GM18861 (cell line): ENCODE measurements at regions not wholly inside any gene's neighbourhood (a gene's known extent, or its start where the extent isn't known, plus 50 kb on each side); places are given as distances from the start of the nearest gene placed in this dataset.
"Not testable (repeated sequence)": the region's sequence is repeated elsewhere in the genome, so short reads cannot be mapped to it uniquely, and the experiment has no call there.

Experiments used
- ATAC-seq: cut with Tn5 transposase; IDR thresholded peaks from one replicate; pipeline ENCODE4 v1.9.1; 2021; ENCODE audit not compliant: unreplicated experiment

GRCh38 chr14:55803873-55804553 lies 224.0 kb downstream of the KTN1 start:
- no peak for ATAC-seq

GRCh38 chr14:55805250-55805649 lies 225.2 kb downstream of the KTN1 start:
- no peak for ATAC-seq

- peak; percentile 57 for ATAC-seq
Measured at GRCh38 chr14:55807053-55807880, 227.3 kb downstream of the KTN1 start.

- no peak for ATAC-seq
Measured at GRCh38 chr14:55807881-55808379, 227.9 kb downstream of the KTN1 start.

GRCh38 chr14:55813630-55814029 lies 233.6 kb downstream of the KTN1 start:
- no peak for ATAC-seq

- ATAC-seq = no peak
Measured at GRCh38 chr14:55814064-55814463, 234.1 kb downstream of the KTN1 start.

GRCh38 chr14:55814873-55815272 lies 234.9 kb downstream of the KTN1 start:
- no peak for ATAC-seq

- ATAC-seq = no peak
Measured at GRCh38 chr14:55816225-55816624, 236.2 kb downstream of the KTN1 start.

- ATAC-seq = peak; percentile 86
Measured at GRCh38 chr14:55819610-55820304, 239.8 kb downstream of the KTN1 start.

- ATAC-seq = no peak
Measured at GRCh38 chr14:55822906-55823305, 242.9 kb downstream of the KTN1 start.

GRCh38 chr14:55832122-55832911 lies 252.3 kb downstream of the KTN1 start:
- ATAC-seq = no peak

- ATAC-seq = peak; percentile 72
Measured at GRCh38 chr14:55832974-55833373, 253.0 kb downstream of the KTN1 start.

GRCh38 chr14:55834390-55834789 lies 254.4 kb downstream of the KTN1 start:
- no peak for ATAC-seq

- no peak for ATAC-seq
Measured at GRCh38 chr14:55835985-55836384, 256.0 kb downstream of the KTN1 start.

- ATAC-seq = no peak
Measured at GRCh38 chr14:55837467-55837866, 257.5 kb downstream of the KTN1 start.

- ATAC-seq = no peak
Measured at GRCh38 chr14:55838529-55839052, 258.6 kb downstream of the KTN1 start.

- ATAC-seq = not testable (repeated sequence)
Measured at GRCh38 chr14:55839301-55839947, 259.4 kb downstream of the KTN1 start.

- no peak for ATAC-seq
Measured at GRCh38 chr14:55840821-55841220, 260.8 kb downstream of the KTN1 start.

GRCh38 chr14:55841625-55842024 lies 261.6 kb downstream of the KTN1 start:
- ATAC-seq = no peak
